NCI-H510A treated with DMSO at 0.1 percent for 48 hours (cell line): ENCODE measurements at regions not wholly inside any gene's neighbourhood (a gene's known extent, or its start where the extent isn't known, plus 50 kb on each side); places are given as distances from the start of the nearest gene placed in this dataset.
"Not testable (repeated sequence)": the region's sequence is repeated elsewhere in the genome, so short reads cannot be mapped to it uniquely, and the experiment has no call there.

ENCODE experiments used
- DNase-seq: peaks from one replicate; lab custom pipeline; 2025; lab: John Stamatoyannopoulos, UW

DNA sequence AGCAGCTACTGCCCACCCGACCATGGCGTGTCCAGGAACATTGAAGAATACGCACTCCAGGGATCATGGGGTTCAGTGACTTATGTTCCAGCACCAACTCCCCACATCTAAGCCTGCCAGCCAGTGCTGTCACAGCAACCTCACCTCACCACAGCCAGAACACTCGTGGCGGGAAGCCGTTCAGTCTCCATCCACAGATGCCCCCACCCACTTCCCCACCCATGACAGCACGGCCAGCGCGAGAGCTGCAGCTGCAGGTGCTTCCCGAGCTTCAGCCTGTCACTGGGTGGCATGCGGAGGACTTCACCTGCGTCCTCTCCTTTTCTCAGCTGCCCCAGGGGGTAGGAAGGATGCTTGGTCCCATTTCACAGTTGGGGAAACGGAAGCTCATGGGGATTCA lies 50.3 kb downstream of the RBFOX3 start:
- no peak for DNase-seq

GRCh38 chr17:79559111-79559887 lies 51.6 kb downstream of the RBFOX3 start:
- no peak for DNase-seq

GRCh38 chr17:79558091-79558900 lies 52.6 kb downstream of the RBFOX3 start:
- no peak for DNase-seq

DNA sequence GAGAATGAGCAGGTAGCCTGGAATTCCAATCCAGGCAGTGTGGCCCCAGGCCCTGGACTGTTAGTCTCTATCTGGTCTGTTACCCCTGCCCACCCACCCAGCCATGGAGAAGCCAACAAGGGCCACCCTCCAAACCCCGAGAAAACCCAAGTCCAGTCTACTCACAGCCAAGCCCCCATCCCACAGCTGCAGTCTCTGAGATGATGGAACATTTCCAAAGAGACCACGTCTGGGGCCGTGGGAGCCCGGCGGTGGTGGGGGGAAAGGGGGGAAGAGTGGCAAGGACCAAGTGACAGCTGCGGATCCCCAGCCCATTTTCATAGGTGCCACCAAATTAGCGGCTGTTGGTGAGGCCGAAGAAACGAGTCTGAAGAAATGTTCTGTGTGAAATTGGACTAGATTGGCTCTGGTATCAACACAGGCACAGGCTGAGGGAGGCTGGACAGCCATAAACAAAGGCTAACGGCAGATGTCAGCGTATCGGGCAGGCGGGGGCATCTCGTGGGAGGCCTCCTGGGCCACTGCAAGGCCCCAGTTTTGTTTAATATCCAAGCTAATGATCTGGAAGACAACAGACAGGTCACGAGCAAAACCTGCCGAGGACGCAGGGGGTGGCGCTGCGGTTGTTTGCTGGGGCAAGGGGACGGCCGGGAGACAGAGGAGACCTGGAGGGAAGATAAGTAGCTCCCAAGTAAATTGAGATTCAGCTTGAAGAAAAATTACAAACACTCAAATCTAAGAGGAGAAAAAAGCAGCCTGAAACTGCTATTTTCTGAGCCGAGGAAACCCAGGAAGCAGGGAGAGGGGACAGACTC lies 53.4 kb downstream of the RBFOX3 start:
- DNase-seq = no peak

DNA sequence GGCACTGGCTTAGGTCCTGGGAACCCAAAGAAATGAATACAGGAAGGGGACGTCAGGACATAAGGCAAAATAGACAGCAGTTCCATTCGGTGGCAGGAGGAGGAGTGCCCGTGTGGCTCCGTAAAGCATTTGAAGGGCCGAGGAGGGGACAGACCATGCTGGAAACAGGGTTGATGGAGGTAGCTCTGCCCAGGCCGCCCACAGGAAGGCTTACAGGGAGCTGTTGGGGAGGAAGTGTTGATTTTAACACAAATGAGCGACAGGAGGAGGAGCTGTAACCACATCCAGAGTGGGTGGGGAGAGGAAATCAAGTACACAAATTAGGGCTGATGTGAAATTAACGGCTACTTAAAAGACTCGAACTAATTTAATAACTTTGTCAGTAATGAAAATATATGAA lies 54.6 kb downstream of the RBFOX3 start:
- no peak for DNase-seq

- DNase-seq = no peak
Observed at GRCh38 chr17:79555543-79555942, 55.3 kb downstream of the RBFOX3 start.

GRCh38 chr17:79554346-79554745 lies 56.5 kb downstream of the RBFOX3 start:
- not testable (repeated sequence) for DNase-seq

GRCh38 chr17:79552824-79553223 lies 58.0 kb downstream of the RBFOX3 start:
- no peak for DNase-seq

DNA sequence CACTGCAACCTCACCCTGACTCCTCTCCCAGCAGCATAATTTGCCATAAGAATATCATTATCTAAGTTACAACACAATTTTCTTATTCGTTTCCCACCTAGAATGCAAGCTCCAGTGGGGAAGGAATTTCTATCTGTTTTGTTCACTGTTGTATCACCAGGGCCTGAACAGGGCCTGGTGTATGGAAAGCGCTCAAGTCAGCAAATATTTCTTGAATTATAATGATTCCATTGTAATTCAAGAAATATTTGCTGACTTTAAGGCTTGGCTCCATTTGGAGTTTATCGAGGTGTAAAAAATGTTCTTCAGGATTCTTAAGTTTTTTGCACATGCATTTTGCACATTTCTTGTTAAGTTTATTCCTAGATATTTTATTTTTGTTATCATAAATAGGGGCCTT lies 58.4 kb downstream of the RBFOX3 start:
- DNase-seq = no peak

DNA sequence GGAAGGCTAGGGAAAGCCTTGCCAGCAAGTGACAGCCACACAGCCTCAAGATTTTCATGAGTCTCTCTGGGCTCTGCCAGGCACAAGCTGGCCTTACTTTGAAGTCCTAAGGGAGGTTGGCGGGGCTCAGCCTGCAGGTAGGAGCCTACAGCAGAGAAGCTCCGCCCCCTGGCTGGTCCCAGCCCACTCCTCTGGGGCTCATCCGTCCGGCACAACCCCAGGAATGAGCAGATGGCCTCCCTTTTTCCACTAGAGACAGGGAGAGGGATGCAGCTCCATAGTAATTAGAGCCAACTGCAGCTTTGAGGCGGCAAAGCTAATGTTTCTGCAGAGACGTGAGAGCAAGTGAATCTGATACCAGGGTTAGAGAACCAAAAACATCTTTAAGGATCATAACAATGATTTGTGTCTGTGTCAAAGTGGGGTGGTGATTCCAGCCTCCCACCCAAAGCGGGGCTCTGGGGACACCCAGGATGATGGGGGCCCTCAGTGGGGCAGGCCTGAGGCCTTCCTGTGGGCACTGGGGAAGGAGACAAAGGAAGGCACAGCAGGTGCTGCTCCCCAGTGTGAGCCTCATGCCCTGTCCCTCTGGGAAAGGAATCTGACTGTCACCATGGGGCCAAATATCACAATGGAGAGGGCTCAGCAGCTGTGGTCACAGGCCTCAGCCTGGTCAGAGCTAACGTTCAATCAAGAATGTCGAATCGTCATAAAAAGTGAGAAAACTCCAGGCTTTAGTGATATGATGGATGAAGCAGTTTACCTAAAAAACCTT lies 61.5 kb downstream of the RBFOX3 start:
- DNase-seq = no peak

DNA sequence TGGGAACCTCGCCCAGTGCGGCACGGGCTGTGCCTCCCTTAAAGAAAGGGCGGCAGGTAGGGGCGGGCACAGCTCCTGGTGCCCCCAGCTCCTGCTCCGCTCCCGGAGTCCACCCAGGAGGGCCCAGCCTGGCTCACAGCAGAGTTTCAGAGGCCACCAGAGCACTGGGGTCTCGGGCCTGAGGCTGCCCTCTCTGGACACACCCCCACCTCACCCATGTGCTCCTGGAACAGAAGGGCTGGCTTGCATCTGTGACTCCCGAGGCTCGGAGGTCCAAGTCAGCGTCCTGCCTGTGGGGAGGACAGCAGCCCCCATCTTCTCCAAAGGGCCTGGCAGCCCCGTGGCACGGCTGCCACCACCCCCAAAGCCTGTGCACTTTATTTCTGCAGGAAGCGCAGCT lies 62.7 kb downstream of the RBFOX3 start:
- DNase-seq = no peak

DNA sequence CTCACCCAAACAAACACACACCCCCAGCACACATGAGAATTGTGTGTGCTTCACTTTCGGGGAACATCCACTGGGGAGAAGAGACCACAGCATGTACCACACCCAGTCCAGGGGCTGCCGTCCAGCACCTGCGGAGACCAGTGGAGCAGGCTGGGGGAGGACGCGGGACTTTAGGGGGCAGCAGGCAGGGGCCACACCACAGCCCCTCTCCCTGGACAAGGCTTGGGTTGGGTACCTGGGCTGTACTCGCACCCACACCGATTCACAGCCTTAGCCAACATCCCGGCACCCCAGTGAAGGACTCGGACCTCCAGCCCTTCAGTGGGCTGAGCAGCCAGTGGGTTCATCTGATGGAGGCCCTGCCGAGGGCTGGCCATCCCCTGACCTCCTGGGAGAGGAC lies 63.3 kb downstream of the RBFOX3 start:
- DNase-seq = no peak

DNA sequence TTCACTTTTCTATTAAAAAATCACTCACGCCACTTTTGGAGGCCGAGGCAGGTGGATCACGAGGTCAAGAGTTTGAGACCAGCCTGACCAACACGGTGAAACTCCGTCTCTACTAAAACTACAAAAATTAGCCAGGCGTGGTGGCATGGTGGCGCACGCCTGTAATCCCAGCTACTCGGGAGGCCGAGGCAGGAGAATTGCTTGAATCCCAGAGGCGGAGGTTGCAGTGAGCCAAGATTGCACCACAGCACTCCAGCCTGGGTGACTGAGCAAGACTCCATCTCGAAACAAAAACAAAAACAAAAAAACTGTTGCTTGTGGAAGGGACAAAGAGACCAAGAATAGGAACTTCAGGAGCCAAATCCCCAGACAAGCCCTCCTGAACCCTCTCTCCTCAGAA lies 63.7 kb downstream of the RBFOX3 start:
- DNase-seq = not testable (repeated sequence)

GRCh38 chr17:79546386-79546785 lies 64.5 kb downstream of the RBFOX3 start:
- no peak for DNase-seq

DNA sequence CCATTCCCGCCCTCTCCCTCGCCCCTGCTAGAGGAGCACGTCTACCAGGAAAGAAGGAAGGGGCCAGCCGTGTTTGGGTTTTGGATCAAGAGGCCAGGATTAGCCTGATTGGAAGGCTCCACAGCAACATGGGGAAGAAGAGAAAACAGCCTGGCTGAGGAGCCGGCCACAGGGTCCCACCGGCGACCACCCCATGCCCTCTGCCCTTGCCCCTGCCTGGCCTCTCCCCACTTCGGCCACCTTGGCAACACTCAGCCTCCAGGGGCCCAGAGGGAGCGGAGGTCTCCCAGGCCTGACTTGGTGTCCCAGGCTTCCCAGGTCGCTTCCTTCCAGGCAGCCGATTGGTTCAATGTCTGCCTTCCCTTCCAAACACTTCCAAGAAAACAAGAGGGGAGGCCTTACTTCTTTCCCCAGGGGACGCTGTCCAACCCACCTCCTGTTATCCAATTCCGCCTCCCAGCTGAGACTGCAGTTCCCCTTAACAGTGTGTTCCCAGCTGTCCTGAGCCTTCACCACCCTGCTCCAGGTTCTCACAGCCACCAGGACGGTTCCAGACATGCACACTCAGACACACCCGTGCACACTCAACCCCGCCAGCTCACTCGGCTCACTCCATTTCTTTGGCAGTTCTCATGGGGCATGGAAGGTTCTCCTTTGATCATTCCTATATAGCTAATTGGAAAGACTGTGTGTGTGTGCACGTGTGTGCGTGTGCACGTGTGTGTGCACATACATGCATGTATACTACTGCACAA lies 65.4 kb downstream of the RBFOX3 start:
- DNase-seq = no peak

DNA sequence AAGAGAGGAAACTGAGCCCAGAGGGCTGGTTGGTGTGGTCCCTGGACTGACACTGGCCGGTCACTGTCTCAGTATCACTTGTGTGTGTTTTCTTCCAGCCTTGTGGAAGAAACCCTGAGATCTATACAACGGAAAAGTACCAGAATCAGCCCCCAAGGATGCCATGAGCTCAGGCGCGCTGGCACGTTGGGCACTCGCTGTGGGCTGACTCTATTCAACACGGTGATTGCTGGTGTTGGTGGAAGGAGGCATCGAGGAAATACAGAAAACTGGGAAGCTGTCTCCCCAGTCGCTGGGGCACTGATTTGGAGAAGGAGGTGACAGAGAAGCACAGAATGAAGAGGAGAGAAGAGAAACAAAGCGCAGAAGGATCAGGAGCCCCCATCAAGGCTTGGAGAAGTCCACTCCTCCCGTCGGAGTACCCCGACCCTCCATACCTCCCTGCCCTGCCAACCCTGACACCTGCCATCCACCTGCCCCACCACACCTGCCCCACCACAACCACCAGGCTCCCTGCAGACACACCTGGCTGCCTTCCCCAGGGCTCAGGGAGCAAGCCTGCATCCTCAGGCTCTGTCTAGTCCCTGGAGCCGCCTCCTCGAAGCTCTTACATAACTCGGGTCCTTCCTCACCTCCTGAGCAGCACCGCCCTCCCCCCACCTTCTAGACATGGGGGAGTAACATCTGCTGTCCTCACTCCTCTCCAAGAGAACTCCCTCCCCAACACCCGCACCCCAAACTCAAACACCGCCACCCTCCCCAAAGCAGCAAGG lies 66.5 kb downstream of the RBFOX3 start:
- no peak for DNase-seq

GRCh38 chr17:79543531-79543930 lies 67.3 kb downstream of the RBFOX3 start:
- no peak for DNase-seq

- DNase-seq = no peak
Observed at GRCh38 chr17:79542718-79543117, 68.1 kb downstream of the RBFOX3 start.

DNA sequence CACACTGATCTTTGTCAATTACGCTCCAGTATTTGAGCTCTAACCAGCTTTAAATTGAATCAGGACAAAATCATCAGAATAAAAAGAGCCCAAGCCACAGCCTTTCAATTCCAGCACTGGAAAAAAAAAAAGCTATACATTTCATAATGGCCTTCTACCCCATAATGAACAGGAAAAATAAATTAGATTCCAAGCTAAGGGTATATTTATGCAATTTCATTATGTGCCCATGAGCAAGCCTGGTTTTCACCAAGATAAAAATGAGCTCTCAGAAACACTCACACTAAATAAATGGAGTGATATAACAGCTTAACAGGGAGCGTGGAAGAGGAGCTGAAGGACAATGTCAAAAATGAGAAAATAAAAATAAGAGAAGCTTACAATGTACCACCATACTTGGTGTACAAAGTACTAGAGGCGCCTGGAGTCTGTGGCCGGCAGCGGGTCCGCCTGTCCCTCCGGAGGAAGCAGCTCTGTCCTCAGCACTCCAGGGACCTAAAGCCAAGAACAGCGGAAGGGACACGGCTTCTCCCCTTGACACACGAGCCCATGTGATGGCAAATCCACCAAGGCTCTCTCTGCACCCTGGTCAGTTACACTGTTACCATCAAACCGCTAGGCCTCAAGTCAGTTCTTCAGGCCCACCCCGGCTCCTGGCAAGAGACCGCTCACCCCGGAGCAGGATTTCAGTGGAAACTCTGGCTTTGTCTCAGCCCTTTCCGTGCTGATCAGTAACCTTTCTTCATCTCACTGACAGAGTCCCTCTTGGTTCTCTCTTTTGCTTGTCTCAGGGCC lies 69.6 kb downstream of the RBFOX3 start:
- DNase-seq = no peak
